ENCODE measurements at regions not wholly inside any gene's neighbourhood (a gene's known extent, or its start where the extent isn't known, plus 50 kb on each side); places are given as distances from the start of the nearest gene placed in this dataset.

DNA sequence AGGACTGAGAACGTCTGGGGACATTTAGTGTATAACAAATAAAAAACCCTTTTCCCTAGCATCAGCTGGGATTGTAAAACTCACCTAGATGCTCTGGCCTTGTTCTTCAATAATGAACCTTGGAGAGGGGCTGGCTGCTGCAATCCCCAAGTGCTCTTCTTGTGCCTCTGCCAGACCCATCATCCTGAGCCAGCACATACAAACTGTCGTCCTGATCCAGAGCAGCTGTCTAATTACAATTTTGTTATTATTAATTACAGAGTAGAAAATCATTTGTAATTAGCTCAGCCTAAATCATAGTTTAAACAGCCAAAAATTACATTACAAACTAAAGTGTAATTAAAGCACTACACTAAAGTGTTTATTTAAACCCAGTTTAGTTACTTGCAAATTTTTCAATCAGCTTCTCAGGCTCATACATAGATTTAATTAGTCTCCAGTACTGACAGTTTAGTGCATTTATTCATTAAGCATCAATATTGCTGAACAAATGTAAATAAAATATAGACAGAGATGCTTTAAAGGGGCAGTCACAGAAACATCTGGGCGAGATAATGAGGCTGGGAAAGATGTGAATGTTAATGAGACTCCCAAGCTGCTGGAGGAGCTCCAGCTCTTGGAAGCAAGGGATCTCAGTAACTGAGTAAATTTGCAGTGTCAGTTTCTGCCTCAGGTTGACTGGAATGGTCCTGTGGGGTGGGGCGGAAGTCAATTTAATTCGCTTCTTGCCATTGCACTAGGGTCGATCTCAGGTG is 632.3 kb upstream of the TLE4 start:
- Histone ChIP-seq H3K27me3 (no peaks in the 10 kb centered on the region), H3K27ac (no peak overlapping the region), H3K36me3 (no peaks in the 10 kb centered on the region), H3K4me3 (no peak overlapping the region), H3K4me1 (no peaks in the 10 kb centered on the region), H3K9me3 (no peaks in the 10 kb centered on the region)
- TF ChIP-seq CTCF (IDR thresholded peaks at IDR 0.05), result no peak
- no peak for TF ChIP-seq POLR2A (IDR thresholded peaks at IDR 0.05)
- no peak for DNase-seq
- intact Hi-C loops (cut with DNase I; ENCODE audit: low total_unique reads), result no loop called here

GRCh38 chr9:78940121-78940855 is 631.5 kb upstream of the TLE4 start:
- no peak for DNase-seq
- TF ChIP-seq POLR2A (IDR thresholded peaks at IDR 0.05) (no peak), CTCF (IDR thresholded peaks at IDR 0.05) (no peak)
- Histone ChIP-seq H3K36me3 (no peaks in the 10 kb centered on the region), H3K9me3 (no peaks in the 10 kb centered on the region), H3K4me3 (no peak overlapping the region), H3K27me3 (no peaks in the 10 kb centered on the region), H3K4me1 (no peaks in the 10 kb centered on the region), H3K27ac (no peak overlapping the region)
- intact Hi-C loops (cut with DNase I; ENCODE audit: low total_unique reads), result no loop called here

GRCh38 chr9:78954286-78954685 is 617.5 kb upstream of the TLE4 start:
- Histone ChIP-seq H3K36me3 (no peaks in the 10 kb centered on the region), H3K27me3 (no peaks in the 10 kb centered on the region), H3K9me3 (no peaks in the 10 kb centered on the region), H3K4me1 (no peaks in the 10 kb centered on the region), H3K27ac (no peak overlapping the region), H3K4me3 (no peak overlapping the region)
- intact Hi-C loops (cut with DNase I; ENCODE audit: low total_unique reads), result no loop called here
- TF ChIP-seq POLR2A (IDR thresholded peaks at IDR 0.05) (no peak), CTCF (IDR thresholded peaks at IDR 0.05) (no peak)
- no peak for DNase-seq

DNA sequence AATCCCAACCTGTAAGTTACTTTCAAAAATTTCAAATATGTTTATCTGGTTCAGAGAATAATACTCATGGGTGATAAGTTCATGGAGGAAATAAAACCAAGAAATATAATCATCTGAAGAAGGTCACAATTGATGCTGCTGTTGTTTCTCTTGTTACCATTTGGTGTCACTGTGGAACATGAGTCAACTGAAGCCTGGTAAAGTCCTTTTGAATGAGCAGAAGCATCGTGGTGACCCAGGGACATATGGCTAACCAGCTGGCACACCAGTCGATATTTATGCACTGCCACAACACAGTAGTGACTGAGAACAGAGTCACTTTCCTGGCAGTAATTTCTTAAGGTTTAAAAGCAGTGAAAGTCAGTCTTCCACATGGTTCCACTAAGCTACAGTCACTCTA is 612.9 kb upstream of the TLE4 start:
- H3K36me3 ChIP-seq, result no peaks in the 10 kb centered on the region
- H3K4me1 ChIP-seq, result no peaks in the 10 kb centered on the region
- no peak overlapping the region for H3K27ac ChIP-seq
- no peaks in the 10 kb centered on the region for H3K27me3 ChIP-seq
- H3K9me3 ChIP-seq, result no peaks in the 10 kb centered on the region
- intact Hi-C loops (cut with DNase I; ENCODE audit: low total_unique reads), result no loop called here
- TF ChIP-seq POLR2A (IDR thresholded peaks at IDR 0.05) (no peak), CTCF (IDR thresholded peaks at IDR 0.05) (no peak)
- H3K4me3 ChIP-seq, result no peak overlapping the region
- no peak for DNase-seq

- Histone ChIP-seq H3K36me3 (no peaks in the 10 kb centered on the region), H3K4me3 (no peak overlapping the region), H3K27ac (no peak overlapping the region), H3K4me1 (no peaks in the 10 kb centered on the region), H3K9me3 (no peaks in the 10 kb centered on the region), H3K27me3 (no peaks in the 10 kb centered on the region)
- no peak for DNase-seq
- intact Hi-C loops (cut with DNase I; ENCODE audit: low total_unique reads), result no loop called here
- TF ChIP-seq POLR2A (IDR thresholded peaks at IDR 0.05), result no peak
- no peak for TF ChIP-seq CTCF (IDR thresholded peaks at IDR 0.05)
Measured at GRCh38 chr9:78962156-78962555, 609.6 kb upstream of the TLE4 start.

Data from uterus (tissue), 3 donors.